ENCODE measurements at regions not wholly inside any gene's neighbourhood (a gene's known extent, or its start where the extent isn't known, plus 50 kb on each side); places are given as distances from the start of the nearest gene placed in this dataset.
"Not testable (repeated sequence)": the region's sequence is repeated elsewhere in the genome, so short reads cannot be mapped to it uniquely, and the experiment has no call there.

DNA sequence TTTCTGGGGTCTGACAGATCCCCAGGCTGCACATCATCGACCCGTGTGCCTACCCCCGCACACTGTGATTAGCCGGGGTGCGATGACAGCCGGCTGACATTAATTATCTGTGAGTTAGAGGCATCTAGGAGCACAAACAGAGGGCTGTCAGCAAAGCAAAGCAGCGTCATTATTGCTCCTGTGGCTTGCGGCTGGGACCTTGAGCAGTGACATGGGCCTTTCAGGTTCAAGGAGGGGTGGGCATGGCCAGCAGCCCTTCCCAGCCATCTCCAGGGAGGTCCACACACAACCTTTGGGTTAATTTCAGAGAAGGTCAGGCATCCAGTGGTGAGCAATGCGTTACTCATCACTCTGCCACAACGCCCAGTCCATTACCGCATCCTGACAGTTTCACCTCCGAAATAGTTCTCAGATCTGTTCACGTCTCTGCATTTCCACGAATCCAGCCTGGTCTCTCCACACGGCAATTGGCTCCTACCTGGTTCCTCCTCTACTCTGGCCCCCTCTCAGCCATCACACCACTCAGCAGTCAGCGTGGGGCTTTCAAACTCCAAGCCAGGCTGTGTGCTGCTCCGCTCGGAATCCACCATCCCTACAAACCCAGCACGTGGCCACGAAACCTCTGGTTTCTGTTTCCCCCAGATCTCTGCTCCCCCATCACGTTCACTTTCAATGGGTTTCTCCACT lies 249.7 kb upstream of the C16orf82 start:
- Histone ChIP-seq H3K9me3 (ENCODE audit: low read length) (peaks cover 5% of the 10 kb centered on the region; the same call in 1 of the 2 replicates), H3K9ac (ENCODE audit: low read length) (no peak overlapping the region), H3K27ac (ENCODE audit: low read length) (no peak overlapping the region), H3K4me2 (ENCODE audit: low read depth, low read length, poor library complexity, severe bottlenecking) (no peak overlapping the region), H4K20me1 (ENCODE audit: insufficient read depth, low read depth, low read length) (no peaks in the 10 kb centered on the region), H3K4me1 (ENCODE audit: low read length) (no peaks in the 10 kb centered on the region), H3K4me3 (ENCODE audit: low read length) (no peak overlapping the region), H3K79me2 (ENCODE audit: low read length) (no peaks in the 10 kb centered on the region), H3K9me2 (replicated peaks; ENCODE audit: insufficient read depth, low read length) (no peaks in the 10 kb centered on the region), H3K27me3 (ENCODE audit: low read length) (no peaks in the 10 kb centered on the region), H2AFZ (ENCODE audit: low read length) (no peak overlapping the region), H3K36me3 (ENCODE audit: insufficient read depth, low read length) (no peaks in the 10 kb centered on the region)
- DNase-seq: no peak

DNA sequence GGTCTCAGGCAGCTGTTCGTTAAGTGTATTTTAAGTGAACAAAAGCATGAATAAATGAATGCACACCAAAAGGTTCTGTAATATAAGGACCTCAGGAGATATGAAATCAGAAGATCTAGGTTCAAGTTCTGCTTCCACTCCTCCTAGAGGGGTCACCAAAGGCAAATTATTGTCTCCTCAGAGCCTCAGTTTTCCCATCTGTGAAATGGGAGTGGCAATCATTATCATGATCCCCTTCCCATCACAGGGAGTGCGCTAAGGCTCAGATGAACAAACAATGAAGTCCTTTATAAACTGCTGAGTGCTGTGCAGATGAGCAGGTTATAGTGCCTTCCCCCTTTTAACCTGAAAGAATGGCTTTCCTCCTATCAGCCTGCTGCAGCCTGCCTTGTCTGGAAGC lies 248.3 kb upstream of the C16orf82 start:
- Histone ChIP-seq H3K79me2 (ENCODE audit: low read length) (no peaks in the 10 kb centered on the region), H3K27me3 (ENCODE audit: low read length) (no peaks in the 10 kb centered on the region), H3K9me3 (ENCODE audit: low read length) (no peaks in the 10 kb centered on the region), H3K4me1 (ENCODE audit: low read length) (no peaks in the 10 kb centered on the region), H3K4me3 (ENCODE audit: low read length) (no peak overlapping the region), H3K4me2 (ENCODE audit: low read depth, low read length, poor library complexity, severe bottlenecking) (no peak overlapping the region), H3K9me2 (replicated peaks; ENCODE audit: insufficient read depth, low read length) (no peaks in the 10 kb centered on the region), H3K9ac (ENCODE audit: low read length) (no peak overlapping the region), H3K36me3 (ENCODE audit: insufficient read depth, low read length) (no peaks in the 10 kb centered on the region), H4K20me1 (ENCODE audit: insufficient read depth, low read depth, low read length) (no peaks in the 10 kb centered on the region), H2AFZ (ENCODE audit: low read length) (no peak overlapping the region), H3K27ac (ENCODE audit: low read length) (no peak overlapping the region)
- no peak for DNase-seq

DNA sequence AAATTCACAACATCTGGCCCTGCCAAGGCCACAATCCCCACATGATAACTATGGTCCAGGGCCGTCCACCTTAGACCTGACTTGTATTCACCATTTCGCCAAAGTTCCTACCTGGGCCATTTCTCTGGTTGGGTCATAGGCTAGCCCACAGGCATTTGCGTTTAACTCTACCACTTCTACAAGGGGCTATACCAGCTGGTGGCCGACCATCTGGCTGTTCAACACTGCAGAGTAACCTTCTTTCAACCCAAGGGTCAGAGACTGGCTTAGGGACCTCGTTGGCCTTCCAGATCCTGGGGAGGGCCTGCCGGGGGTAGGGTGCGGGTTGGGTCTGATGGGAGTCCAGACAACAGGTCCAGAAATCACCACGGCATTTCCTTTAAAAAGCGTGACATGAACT lies 242.3 kb upstream of the C16orf82 start:
- H3K4me3 ChIP-seq (ENCODE audit: low read length): no peak overlapping the region
- no peaks in the 10 kb centered on the region for H3K79me2 ChIP-seq (ENCODE audit: low read length)
- no peaks in the 10 kb centered on the region for H3K9me3 ChIP-seq (ENCODE audit: low read length)
- DNase-seq: no peak
- H3K27me3 ChIP-seq (ENCODE audit: low read length): no peaks in the 10 kb centered on the region
- no peaks in the 10 kb centered on the region for H4K20me1 ChIP-seq (ENCODE audit: insufficient read depth, low read depth, low read length)
- H3K9ac ChIP-seq (ENCODE audit: low read length): no peak overlapping the region
- H3K9me2 ChIP-seq (replicated peaks; ENCODE audit: insufficient read depth, low read length): no peaks in the 10 kb centered on the region
- no peak overlapping the region for H3K27ac ChIP-seq (ENCODE audit: low read length)
- no peaks in the 10 kb centered on the region for H3K36me3 ChIP-seq (ENCODE audit: insufficient read depth, low read length)
- H3K4me1 ChIP-seq (ENCODE audit: low read length): no peaks in the 10 kb centered on the region
- no peak overlapping the region for H3K4me2 ChIP-seq (ENCODE audit: low read depth, low read length, poor library complexity, severe bottlenecking)
- no peak overlapping the region for H2AFZ ChIP-seq (ENCODE audit: low read length)

DNA sequence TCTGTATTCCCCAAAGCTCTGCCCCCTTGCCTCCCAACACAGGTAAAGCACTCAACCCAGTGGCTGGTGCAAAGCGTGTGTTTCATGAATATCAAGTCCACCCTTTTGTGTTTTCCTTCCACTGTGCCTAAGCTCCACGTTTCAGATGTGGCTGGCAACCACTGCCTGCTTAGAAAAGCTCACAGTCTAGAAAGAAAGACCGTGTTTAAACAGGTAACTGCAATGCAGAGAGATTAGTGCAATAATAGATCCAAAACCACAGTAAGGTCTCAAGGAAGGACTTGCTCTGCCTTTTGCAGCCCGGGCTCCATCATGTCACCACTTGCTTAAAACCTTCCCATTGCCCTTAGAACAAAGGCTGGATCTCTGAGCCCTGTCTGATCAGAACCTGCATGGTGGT lies 240.2 kb upstream of the C16orf82 start:
- no peaks in the 10 kb centered on the region for H3K4me1 ChIP-seq (ENCODE audit: low read length)
- H3K27me3 ChIP-seq (ENCODE audit: low read length): no peaks in the 10 kb centered on the region
- no peaks in the 10 kb centered on the region for H3K9me2 ChIP-seq (replicated peaks; ENCODE audit: insufficient read depth, low read length)
- no peak overlapping the region for H2AFZ ChIP-seq (ENCODE audit: low read length)
- no peak overlapping the region for H3K4me2 ChIP-seq (ENCODE audit: low read depth, low read length, poor library complexity, severe bottlenecking)
- no peaks in the 10 kb centered on the region for H3K36me3 ChIP-seq (ENCODE audit: insufficient read depth, low read length)
- no peak overlapping the region for H3K27ac ChIP-seq (ENCODE audit: low read length)
- H3K79me2 ChIP-seq (ENCODE audit: low read length): no peaks in the 10 kb centered on the region
- no peak for DNase-seq
- H3K9me3 ChIP-seq (ENCODE audit: low read length): no peaks in the 10 kb centered on the region
- no peaks in the 10 kb centered on the region for H4K20me1 ChIP-seq (ENCODE audit: insufficient read depth, low read depth, low read length)
- H3K9ac ChIP-seq (ENCODE audit: low read length): no peak overlapping the region
- H3K4me3 ChIP-seq (ENCODE audit: low read length): no peak overlapping the region

DNA sequence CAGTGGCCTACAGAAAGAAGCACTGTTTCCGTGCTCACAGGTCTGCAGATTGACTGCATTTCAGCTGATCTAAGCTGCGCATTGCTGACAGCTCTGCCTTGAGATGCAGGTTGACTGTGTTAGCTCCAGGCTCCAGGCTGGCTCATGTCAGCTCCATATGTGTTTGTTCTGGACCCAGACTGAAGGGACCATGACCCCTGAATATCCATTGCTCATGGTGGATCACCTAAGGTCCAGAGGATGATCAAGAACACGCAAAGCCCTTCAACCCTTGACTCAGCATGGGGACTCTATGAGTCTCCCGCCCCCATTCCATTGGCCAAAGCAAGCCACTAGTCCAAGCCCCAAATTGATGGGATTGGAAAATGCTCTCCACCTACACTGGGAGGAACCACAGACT lies 239.3 kb upstream of the C16orf82 start:
- H3K9ac ChIP-seq (ENCODE audit: low read length): no peak overlapping the region
- H3K9me3 ChIP-seq (ENCODE audit: low read length): no peaks in the 10 kb centered on the region
- H3K4me1 ChIP-seq (ENCODE audit: low read length): no peaks in the 10 kb centered on the region
- H3K27ac ChIP-seq (ENCODE audit: low read length): no peak overlapping the region
- no peaks in the 10 kb centered on the region for H3K36me3 ChIP-seq (ENCODE audit: insufficient read depth, low read length)
- H3K4me3 ChIP-seq (ENCODE audit: low read length): no peak overlapping the region
- no peaks in the 10 kb centered on the region for H3K27me3 ChIP-seq (ENCODE audit: low read length)
- H4K20me1 ChIP-seq (ENCODE audit: insufficient read depth, low read depth, low read length): no peaks in the 10 kb centered on the region
- H3K79me2 ChIP-seq (ENCODE audit: low read length): no peaks in the 10 kb centered on the region
- no peak overlapping the region for H2AFZ ChIP-seq (ENCODE audit: low read length)
- H3K4me2 ChIP-seq (ENCODE audit: low read depth, low read length, poor library complexity, severe bottlenecking): no peak overlapping the region
- DNase-seq: no peak
- H3K9me2 ChIP-seq (replicated peaks; ENCODE audit: insufficient read depth, low read length): no peaks in the 10 kb centered on the region

DNA sequence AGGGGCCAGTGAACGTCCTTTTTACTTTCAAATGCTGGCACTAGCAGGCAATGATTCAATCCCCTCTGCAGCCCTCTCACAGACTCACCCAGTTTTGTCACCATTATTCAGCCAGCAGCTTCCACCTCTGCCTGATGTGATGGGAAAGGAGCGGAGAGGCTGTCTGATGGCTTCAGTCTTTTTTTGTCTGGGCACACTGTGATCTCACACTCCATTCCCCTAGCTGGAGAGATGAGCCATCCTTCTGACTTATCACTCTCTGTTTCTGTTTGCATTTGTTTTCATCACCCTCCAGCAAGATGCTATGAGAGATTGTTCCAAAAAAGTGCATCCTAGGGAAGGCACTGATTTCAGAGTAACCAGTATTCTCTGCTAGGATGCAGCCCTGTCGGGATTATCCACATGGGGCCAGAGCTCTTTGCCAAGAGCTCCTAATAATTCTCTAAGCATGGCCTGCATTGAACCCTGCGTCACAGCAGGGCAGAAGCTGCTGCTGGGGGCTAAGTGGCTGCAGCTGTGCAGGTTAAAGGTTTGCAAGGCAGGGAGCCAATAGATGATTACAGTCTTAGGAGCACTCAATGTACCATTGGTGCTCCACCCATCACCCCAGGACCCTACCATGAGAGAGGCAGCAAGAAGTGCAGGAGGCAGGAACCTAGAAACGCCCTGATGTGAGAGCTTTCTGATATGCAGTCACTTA lies 236.1 kb upstream of the C16orf82 start:
- no peak overlapping the region for H3K9ac ChIP-seq (ENCODE audit: low read length)
- no peak overlapping the region for H3K27ac ChIP-seq (ENCODE audit: low read length)
- no peaks in the 10 kb centered on the region for H3K9me2 ChIP-seq (replicated peaks; ENCODE audit: insufficient read depth, low read length)
- no peaks in the 10 kb centered on the region for H3K36me3 ChIP-seq (ENCODE audit: insufficient read depth, low read length)
- no peak for DNase-seq
- no peaks in the 10 kb centered on the region for H3K9me3 ChIP-seq (ENCODE audit: low read length)
- H2AFZ ChIP-seq (ENCODE audit: low read length): no peak overlapping the region
- no peaks in the 10 kb centered on the region for H3K4me1 ChIP-seq (ENCODE audit: low read length)
- H3K4me3 ChIP-seq (ENCODE audit: low read length): no peak overlapping the region
- H4K20me1 ChIP-seq (ENCODE audit: insufficient read depth, low read depth, low read length): no peaks in the 10 kb centered on the region
- no peak overlapping the region for H3K4me2 ChIP-seq (ENCODE audit: low read depth, low read length, poor library complexity, severe bottlenecking)
- H3K27me3 ChIP-seq (ENCODE audit: low read length): no peaks in the 10 kb centered on the region
- H3K79me2 ChIP-seq (ENCODE audit: low read length): no peaks in the 10 kb centered on the region

DNA sequence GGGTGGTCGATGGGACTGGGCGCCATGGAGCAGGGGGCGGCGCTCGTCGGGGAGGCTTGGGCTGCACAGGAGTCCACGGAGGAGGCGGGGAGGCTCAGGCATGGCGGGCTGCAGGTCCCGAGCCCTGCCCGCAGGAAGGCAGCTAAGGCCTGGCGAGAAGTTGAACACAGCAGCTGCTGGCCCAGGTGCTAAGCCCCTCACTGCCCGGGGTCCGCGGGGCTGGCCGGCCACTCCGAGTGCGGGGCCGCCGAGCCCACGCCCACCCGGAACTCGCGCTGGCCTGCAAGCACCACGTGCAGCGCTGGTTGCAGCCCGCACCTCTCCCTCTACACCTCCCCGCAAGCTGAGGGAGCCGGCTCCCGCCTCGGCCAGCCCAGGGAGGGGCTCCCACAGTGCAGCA lies 230.6 kb upstream of the C16orf82 start:
- not testable (repeated sequence) for H3K4me1 ChIP-seq (ENCODE audit: low read length); H3K79me2 ChIP-seq (ENCODE audit: low read length); H3K9me2 ChIP-seq (replicated peaks; ENCODE audit: insufficient read depth, low read length); H2AFZ ChIP-seq (ENCODE audit: low read length); H3K27ac ChIP-seq (ENCODE audit: low read length); H3K9me3 ChIP-seq (ENCODE audit: low read length); H3K4me2 ChIP-seq (ENCODE audit: low read depth, low read length, poor library complexity, severe bottlenecking); H4K20me1 ChIP-seq (ENCODE audit: insufficient read depth, low read depth, low read length); H3K9ac ChIP-seq (ENCODE audit: low read length); H3K4me3 ChIP-seq (ENCODE audit: low read length); H3K36me3 ChIP-seq (ENCODE audit: insufficient read depth, low read length); DNase-seq; H3K27me3 ChIP-seq (ENCODE audit: low read length)

DNA sequence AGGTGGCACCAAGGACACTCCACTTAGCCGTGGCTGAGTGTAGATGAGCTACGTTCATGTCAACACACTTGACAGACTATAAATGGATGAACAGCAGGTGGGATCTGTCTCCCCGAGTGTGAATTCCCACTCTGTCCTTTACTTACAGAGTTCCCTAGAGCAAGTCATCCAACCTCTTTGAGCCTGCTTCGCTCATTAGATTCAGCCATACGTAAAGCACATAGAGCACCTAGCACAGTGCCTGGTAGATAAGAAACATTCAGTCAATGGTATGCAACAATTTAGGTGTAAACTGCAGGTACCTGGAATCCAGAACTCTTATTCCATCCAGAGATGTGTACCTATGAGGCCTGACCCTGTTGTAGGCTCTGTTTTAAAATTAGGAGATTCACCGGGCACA lies 227.8 kb upstream of the C16orf82 start:
- Histone ChIP-seq H3K4me1 (ENCODE audit: low read length) (no peaks in the 10 kb centered on the region), H3K27me3 (ENCODE audit: low read length) (no peaks in the 10 kb centered on the region), H3K4me3 (ENCODE audit: low read length) (no peak overlapping the region), H4K20me1 (ENCODE audit: insufficient read depth, low read depth, low read length) (no peaks in the 10 kb centered on the region), H3K27ac (ENCODE audit: low read length) (no peak overlapping the region), H3K36me3 (ENCODE audit: insufficient read depth, low read length) (no peaks in the 10 kb centered on the region), H3K9ac (ENCODE audit: low read length) (no peak overlapping the region), H3K4me2 (ENCODE audit: low read depth, low read length, poor library complexity, severe bottlenecking) (no peak overlapping the region), H3K9me3 (ENCODE audit: low read length) (no peaks in the 10 kb centered on the region), H3K79me2 (ENCODE audit: low read length) (no peaks in the 10 kb centered on the region), H3K9me2 (replicated peaks; ENCODE audit: insufficient read depth, low read length) (no peaks in the 10 kb centered on the region), H2AFZ (ENCODE audit: low read length) (no peak overlapping the region)
- no peak for DNase-seq

All from Karpas-422 (cell line).